Nucleus accumbens (tissue), 56 donors: ENCODE measurements at regions not wholly inside any gene's neighbourhood (a gene's known extent, or its start where the extent isn't known, plus 50 kb on each side); places are given as distances from the start of the nearest gene placed in this dataset.
"Not testable (repeated sequence)": the region's sequence is repeated elsewhere in the genome, so short reads cannot be mapped to it uniquely, and the experiment has no call there.

Experiments
- DNase-seq, 56 donors: peaks; one replicate each; lab custom pipeline; 2025; lab: John Stamatoyannopoulos, UW

DNA sequence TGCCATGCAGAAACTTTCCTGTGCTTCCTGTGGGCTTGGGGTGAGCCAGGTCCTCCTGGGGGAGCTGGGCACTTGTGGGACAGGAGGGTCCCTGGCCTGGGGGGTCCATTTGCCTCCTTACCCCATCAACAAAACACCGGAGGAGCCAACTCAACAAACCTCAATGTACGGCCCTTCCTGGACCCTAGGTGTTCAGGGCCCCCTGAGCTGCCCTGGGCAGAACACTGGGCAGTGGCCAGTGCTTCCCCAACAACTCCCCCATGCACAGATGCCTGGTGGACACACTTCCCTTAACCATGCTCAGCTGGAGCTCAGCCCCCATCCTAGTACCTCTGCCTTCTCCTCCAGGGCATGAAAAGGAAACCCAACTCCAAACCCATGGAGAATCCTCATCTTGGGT is 1504.2 kb upstream of the TPTE start:
- DNase-seq, result not testable (repeated sequence)

DNA sequence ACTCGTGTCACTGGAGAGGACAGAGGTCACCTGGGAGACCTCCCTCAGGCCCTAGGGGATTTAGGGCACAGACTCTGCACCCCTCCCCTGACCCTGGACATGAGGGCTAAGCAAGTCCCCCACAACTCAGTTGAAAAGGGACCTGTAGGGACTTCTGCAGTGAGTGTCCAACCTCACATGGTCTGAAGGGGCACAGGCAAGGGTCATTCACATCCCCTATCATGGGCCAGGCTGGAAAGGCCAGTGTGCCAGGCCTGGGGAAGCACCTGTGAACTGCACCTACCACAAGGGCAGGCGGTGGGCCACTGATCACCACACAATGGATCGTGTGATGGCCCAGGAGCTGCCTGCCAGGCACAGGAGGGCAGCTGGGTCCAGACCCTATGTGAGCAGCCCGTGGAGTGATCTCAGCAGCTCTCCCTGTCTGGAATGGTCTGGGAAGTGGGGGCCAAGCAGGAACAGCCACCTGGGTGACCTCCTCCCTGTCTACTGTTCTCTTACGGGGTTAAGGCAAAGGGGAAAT is 1502.6 kb upstream of the TPTE start:
- DNase-seq, result not testable (repeated sequence)

DNA sequence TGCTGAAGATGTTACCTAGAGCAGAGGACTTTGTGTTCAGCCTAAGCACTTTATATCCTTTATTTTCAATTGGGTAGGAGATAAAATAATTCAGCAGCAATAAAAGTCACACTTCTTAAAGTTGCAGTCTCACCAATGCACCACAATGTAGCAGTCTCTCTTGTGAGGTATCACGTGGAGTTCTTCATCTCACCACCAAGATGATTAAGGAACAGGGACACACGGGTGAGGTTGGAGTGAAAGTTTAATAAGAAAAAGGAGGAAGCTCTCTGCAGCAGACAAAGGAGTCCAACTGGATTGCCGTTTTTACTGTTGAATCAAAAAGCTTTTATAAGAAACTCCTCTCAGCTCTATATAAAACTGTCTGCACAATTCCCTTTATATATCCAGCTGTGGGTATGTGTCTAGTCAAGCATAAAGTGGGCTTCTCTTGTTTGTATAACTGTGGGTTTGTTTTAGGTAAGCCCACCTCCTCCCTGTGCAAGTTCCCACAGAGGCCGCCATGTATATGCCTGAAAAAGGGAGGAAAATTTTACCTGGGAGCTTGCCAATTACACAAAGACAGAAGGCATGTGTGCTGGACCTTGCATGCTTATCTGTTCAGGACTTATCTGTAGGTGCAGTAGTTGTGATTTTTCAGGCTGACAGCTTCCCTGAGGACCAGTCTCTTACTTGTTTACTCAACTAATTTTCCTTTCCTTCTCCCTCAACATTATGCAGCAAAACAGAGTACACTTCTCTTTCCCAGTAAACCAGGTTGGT is 1497.2 kb upstream of the TPTE start:
- not testable (repeated sequence) for DNase-seq

DNA sequence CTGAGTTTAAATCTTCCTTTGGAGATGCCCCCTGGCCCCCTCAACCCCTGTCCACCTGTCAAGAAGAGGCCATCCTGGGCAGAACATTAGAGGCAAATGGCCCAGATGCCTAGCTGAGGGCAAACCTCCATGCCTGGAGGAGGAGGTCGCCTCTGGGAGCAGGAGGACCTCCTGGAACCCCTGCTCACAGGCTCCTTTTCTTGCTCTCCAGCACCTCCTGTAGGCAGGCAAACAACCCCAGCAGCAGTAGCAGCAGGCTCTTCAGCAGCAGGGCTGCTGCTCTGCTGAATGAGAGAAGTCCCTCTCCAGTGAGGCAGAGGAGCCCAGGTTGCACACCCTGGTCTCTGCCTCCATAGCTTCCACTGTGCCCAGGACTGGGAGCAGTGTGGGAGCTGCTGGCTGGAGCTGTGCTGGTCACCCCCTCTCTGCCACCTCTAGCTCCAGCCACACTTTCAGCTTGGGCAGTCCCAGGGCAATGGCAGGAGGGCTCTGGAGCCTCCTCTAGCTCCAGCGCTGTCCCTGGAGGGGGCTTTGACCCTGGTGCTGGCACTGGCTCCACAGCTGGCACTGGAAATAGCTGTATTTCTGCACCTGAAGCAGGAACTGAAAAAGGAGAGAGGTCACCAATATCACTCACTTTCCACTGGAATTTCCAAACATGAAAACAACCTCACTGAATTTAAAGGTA is 1494.5 kb upstream of the TPTE start:
- DNase-seq, result not testable (repeated sequence)

DNA sequence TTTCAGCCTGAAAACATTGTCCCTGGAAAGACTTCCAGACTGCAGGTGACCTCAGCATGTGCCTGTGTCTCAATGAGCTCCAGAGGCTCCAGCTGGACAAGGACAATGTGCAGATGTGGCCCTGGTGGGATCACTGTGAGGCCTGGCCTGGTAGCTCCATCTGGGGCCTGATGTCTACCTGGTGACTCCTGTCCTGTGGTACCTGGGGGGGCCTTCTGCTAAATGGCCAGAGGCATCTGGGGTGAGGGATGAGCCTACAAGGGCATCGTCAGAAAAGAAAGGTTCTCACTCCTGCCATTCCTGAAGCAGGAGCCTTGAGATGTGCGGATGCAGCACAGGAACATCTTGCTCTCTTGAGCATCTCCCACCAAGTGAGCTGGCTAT is 1494.0 kb upstream of the TPTE start:
- DNase-seq, result not testable (repeated sequence)

DNA sequence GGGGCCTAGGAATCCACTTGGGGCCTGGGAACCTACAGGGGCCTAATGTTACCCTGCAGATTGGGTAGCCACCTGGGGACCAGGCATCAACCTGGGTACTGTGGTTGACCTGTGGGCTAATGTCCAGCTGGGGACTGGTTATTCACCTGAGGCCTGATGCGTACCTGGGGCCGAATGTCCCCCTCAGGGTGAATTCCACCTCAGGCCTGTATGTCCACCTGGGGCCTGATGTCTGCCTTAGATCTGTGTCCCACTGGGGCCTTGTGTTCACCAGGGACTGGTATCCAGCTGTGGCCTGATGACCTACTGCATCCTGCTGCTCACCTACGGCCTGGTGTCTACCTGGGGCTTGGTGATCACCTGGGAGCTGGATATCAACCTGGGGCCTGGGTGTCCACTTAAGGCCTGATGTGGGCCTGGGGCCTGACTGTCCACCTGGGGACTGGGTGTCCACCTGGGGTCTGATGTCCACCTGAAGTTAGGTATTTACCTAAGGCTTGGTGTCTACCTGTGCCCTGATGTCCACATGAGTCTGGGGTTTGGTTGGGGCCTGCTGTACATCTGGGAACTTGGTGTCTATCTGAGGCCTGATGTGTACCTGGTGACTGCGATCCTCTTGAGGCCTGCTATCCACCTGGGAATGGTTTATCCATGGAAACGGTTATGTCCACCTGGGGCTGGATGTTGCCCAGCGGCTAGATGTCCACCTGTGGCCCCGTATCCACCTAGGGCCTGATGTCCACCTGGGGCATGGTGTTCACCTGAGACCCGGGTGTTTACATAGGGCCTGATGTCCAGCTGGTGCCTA is 1492.6 kb upstream of the TPTE start:
- not testable (repeated sequence) for DNase-seq

DNA sequence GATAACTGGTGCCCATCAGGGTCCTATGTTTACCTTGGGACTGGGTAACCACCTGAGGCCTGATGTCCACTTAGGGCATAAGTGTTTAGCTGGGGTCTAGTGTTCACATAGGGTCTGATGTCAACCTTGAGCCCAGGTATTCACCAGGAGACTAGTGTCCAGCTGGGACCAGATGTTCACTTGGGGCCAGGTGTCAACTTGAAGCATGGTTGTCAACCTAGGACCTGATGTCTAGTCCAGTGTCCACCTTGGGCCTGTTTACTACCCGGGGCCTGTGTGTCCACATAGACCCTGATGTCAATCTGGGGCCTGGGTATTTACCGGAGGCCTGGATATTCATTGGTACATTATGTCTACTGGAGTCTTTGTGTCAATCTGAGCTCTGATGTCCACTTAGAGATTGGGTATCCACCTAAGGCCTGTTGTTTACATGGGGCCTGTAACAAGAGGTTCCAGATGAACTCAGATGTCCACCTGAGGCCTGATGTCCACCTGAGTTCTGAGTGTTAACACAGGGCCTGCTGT is 1491.2 kb upstream of the TPTE start:
- DNase-seq, result not testable (repeated sequence)

DNA sequence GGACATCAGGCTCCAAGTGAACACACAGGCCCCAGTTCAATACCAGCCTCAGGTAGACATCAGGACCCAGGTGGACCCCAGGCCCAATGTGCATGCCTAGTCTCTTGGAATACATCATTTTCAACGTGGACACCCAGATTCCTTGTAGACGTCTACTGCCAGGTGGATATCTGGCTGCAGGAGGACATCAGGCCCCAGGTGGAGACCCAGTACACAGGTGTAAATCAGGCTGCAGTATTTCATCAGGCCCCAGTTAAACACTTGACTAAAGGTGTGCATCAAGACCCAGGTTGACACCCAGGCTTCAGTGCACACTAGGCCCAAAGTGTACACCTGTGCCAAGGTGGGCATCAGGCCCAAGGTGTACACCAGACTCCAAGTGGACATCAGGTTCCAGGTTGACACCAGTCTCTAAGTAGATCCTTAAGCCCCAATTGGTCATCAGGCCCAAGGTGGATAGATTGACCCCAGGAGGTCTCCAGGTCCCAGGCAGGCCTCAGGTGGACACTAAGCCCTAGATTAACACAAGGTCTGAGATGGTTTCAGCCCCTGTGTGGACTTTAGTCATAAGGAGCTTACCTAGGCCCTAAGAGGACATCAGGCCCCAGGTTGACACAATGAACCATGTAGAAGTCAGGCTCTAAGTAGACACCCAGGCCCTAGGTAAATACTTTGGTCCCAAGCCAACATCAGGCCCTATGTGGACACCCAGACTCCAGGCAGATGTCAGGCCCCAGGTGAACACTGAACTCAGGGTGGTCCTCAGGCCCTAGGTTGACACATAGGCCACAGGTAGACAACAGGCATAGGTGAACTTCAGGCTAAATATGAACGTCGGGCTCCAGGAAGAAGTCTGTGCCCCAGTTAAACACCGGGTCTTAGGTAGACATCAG is 1489.7 kb upstream of the TPTE start:
- not testable (repeated sequence) for DNase-seq

DNA sequence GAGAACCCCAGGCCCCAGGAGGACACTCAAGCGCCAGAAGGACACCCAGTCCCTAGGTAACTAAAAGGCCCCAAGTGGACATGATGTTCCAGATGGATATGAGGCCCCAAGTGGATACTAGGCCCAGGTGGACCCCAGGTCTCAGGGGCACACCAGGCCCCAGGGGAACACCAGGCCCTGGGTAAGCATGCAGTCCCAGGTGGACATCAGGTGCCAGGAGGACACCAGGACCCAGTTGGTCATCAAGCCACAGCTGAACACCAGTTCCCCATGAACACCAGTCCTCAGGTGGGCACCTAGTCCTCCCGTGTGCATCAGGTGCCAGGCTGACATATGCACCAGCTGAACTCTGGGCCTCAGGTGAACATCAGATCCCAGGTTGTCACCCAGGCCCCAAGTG is 1488.8 kb upstream of the TPTE start:
- DNase-seq, result not testable (repeated sequence)

DNA sequence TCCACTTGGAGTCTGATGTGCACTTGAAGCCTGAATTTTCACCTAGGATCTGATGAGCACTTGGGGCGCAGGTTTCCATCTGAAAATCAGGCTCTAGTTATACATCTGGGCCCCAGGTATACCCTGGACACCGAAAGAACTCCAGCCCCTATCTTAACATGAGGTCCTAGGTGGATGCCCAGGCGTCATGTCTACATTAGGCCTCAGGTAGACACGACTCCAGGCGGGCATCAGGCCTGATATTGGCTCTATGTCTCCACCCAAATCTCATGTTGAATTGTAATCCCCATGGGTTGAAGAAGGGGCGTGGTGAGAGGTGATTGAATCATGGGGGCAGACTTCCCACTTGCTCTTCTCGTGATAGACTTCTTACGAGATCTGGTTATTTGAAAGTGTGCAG is 1488.1 kb upstream of the TPTE start:
- DNase-seq, result not testable (repeated sequence)

DNA sequence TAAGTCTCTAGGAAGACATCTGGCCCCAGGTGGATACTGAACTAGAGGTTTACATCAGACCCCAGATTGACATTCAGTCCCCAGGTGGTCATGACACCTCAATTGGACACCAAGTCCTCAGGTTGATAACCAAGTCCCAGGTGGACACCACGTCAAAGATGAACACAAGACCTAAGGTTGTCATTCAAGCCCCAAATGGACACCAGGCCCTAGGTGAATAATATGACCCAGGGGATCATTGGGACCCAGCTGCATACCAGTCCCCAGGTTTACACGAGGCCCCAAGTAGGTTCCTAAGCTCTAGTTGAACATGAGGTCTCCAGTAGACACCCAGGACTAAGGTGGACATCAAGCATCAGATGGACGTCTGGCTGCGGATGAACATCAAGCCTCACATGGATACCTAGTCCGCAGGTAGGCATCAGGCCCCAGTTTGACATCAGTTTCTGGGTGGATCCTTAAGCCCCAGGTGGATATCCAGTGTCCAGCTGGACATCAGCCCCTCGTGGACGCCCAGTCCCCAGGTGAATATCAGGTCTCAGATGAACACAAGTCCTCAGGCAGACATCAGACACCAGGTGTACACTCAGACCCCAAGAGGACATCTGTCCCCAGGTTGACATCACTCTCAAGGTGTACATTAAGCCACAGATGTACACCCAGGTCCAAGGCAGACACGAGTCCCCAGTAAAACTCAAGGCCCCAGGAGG is 1486.7 kb upstream of the TPTE start:
- not testable (repeated sequence) for DNase-seq

DNA sequence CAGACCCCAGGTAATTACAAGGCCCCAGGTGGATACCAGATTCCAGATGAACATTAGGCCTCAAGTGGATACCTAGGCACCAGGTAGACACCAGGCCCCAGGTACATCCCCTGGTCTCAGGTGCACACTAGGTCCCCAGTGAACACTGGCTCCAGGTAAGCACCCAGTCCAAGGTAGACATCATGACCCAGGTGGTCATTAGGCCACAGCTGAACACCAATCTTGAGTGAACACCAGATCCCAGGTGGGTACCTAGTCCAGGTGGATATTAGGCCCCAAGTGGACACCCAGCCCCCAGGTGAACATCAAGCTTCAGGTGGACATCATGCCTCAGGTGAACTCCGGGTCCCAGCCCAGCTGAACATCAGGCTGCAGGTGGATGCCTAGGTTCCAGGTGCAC is 1486.2 kb upstream of the TPTE start:
- not testable (repeated sequence) for DNase-seq

DNA sequence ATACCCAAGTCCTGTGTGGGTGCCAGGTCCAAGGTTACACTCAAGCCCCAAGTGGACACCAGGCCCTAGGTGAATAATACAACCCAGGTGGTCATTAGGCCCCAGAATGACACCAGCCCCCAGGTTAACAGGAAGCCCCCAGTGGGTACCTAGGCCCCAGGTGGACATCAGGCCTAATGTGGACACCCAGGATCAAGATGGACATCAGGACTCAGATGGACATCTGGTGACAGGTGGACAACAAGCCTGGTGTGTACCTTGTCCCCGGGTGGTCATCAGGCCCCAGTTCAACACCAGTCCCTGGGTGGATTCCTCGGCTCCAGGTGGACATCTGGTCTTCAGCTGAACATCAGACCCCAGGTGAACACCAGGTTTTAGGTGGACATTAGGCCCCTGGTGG is 1485.4 kb upstream of the TPTE start:
- DNase-seq, result not testable (repeated sequence)

DNA sequence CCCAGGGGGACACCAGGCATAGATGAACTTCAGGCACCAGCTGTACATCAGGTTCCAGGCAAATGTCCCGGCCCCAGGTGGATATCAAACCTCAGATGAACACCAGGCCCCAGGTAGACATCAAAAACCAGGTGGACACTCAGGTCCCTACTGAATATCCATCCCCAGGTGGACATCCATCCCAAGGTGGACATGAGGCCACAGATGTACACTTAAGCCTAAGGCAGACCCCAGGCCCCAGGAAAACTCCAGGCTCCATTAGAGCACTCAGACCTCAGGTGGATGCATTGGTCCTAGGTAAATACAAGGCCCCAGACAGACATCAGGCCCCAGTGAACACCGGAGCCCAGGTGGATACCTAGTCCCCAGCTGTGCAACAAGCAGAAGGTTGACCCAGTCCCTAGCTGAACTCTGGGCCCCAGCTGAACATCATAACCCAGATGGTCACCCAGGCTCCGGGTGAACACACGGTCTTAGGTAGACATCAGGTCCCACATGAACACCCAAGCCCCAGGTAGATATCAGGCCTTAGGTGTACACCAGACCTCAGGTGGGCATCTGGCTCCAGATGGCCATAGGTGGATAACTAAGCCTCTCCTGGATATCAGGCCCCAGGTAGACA is 1484.3 kb upstream of the TPTE start:
- not testable (repeated sequence) for DNase-seq

DNA sequence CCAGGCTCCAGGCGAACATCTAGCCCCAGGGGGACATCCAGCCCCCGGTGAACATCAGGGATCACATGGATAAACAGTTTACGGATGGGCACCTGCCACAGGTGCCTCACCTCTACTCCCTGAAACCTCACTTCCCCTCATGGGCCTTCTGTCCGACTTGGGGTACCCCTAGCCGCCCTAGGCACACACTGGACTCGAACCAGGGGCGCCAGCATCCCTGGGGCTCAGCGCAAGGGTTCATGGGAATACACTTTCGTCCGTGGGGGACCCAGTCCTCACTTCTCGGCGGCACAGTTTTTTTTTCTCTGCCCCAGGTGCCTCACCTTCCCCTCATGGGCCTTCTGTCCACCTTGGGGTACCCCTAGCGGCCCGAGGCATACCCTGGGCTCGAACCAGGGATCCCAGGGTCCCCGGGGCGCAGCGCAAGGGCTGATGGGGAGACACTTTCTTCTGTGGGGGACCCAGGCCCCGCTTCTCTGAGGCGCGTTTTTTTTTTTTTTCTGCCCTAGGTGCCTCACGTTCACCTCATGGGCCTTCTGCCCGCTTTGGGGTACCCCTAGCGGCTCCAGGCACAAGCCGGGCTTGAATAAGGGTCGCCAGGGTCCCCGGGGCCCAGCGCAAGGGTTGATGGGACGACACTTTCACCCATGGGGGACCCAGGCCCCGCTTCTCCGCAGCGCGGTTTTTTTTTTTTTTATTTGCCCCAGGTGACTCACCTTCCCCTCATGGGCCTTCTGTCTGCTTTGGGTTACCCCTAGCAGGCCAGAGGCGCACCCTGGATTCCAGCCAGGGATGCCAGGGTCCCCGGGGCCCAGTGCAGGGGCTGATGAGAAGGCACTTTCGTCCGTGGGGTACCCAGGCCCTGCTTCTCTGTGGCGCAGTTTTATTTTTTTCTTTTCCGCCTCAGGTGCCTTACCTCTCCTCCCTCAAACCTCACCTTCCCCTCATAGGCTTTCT is 1483.5 kb upstream of the TPTE start:
- DNase-seq, result not testable (repeated sequence)

DNA sequence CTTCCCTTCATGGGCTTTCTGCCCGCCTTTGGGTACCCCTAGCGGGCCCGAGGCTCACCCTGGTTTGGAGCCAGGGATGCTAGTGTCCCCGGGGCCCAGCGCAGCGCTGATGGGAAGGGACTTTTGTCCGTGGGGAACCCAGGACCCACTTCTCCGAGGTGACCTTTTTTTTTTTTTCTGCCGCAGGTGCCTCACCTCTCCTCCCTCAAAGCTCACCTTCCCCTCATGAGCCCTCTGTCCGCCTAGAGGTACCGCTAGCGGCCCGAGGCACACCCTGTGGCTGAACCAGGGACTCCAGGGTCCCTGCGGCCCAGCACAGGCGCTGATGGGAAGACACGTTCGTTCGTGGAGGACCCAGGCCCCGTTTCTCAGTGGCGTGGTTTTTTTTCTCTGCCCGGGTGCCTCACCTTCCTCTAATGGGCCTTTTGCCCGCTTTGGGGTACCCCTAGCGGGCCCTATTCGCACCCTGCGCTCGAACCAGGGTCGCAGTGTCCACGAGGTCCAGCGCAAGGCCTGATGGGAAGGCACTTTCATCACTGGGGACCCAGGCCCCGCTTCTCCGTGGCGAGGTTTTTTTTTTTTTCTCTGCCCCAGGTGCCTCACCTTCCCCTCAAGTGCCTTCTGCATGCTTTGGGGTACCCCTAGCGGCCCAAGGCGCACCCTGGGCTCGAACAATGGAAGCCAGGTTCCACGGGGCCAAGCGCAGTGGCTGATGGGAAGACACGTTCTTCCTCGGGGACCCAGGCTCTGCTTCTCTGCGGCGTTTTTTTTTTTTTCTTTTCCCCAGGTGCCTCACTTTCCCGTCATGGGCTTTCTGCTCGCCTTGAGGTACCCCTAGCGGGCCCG is 1481.6 kb upstream of the TPTE start:
- not testable (repeated sequence) for DNase-seq
